ENCODE measurements at regions not wholly inside any gene's neighbourhood (a gene's known extent, or its start where the extent isn't known, plus 50 kb on each side); places are given as distances from the start of the nearest gene placed in this dataset.

DNA sequence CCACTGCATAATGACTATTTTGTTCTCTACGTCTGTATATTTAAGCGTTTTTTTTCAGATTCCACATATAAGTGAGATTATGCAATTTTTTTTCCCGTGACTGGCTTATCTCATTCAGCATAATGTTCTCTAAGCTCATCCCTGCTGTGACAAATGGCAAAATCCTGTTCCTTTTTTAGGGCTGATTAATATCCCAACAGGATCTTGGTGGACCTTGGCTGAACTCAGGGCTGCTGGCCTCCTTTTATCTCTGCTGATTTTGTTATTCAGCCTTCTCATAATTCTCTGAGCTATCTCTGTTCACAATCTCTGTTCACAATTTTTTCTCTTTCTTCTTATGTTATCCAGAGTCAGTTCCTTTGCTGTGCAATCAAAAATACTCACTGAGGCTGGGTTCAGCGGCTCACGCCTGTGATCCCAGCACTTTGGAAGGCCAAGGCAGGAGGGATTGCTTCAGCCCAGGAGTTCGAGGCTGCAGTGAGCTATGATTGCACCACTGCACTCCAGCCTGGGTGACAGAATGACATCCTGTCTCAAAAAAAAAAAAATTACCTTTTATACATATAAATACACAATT, 1035.9 kb upstream of the AUTS2 start:
- peaks cover 0 to 3% (median 0%) of the 10 kb centered on the region in 4 donors for H3K9me3 ChIP-seq (ENCODE audit: control insufficient read depth in 4 of 4, low read length in 3 of 4)
- no peaks in the 10 kb centered on the region for H3K36me3 ChIP-seq (ENCODE audit: control insufficient read depth in 4 of 4, insufficient read depth in 3 of 4, low read depth in 1 of 4, low read length in 3 of 4)
- no peak overlapping the region for H3K9ac ChIP-seq (ENCODE audit: low read depth in 1 of 2, low read length in 2 of 2)
- no peak for TF ChIP-seq NR2F2 (IDR thresholded peaks at IDR 0.05)
- TF ChIP-seq SP1 (IDR thresholded peaks at IDR 0.05), result no peak
- TF ChIP-seq, protein P1, sequence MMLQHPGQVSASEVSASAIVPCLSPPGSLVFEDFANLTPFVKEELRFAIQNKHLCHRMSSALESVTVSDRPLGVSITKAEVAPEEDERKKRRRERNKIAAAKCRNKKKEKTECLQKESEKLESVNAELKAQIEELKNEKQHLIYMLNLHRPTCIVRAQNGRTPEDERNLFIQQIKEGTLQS (IDR thresholded peaks at IDR 0.05), result no peak
- no peak for TF ChIP-seq TAF1 (conservative IDR thresholded peaks at IDR 0.05)
- TF ChIP-seq, protein P2, sequence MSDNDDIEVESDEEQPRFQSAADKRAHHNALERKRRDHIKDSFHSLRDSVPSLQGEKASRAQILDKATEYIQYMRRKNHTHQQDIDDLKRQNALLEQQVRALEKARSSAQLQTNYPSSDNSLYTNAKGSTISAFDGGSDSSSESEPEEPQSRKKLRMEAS (IDR thresholded peaks at IDR 0.05), result no peak
- TF ChIP-seq, protein P3, sequence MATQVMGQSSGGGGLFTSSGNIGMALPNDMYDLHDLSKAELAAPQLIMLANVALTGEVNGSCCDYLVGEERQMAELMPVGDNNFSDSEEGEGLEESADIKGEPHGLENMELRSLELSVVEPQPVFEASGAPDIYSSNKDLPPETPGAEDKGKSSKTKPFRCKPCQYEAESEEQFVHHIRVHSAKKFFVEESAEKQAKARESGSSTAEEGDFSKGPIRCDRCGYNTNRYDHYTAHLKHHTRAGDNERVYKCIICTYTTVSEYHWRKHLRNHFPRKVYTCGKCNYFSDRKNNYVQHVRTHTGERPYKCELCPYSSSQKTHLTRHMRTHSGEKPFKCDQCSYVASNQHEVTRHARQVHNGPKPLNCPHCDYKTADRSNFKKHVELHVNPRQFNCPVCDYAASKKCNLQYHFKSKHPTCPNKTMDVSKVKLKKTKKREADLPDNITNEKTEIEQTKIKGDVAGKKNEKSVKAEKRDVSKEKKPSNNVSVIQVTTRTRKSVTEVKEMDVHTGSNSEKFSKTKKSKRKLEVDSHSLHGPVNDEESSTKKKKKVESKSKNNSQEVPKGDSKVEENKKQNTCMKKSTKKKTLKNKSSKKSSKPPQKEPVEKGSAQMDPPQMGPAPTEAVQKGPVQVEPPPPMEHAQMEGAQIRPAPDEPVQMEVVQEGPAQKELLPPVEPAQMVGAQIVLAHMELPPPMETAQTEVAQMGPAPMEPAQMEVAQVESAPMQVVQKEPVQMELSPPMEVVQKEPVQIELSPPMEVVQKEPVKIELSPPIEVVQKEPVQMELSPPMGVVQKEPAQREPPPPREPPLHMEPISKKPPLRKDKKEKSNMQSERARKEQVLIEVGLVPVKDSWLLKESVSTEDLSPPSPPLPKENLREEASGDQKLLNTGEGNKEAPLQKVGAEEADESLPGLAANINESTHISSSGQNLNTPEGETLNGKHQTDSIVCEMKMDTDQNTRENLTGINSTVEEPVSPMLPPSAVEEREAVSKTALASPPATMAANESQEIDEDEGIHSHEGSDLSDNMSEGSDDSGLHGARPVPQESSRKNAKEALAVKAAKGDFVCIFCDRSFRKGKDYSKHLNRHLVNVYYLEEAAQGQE (IDR thresholded peaks at IDR 0.05), result no peak
- TF ChIP-seq, protein P4, sequence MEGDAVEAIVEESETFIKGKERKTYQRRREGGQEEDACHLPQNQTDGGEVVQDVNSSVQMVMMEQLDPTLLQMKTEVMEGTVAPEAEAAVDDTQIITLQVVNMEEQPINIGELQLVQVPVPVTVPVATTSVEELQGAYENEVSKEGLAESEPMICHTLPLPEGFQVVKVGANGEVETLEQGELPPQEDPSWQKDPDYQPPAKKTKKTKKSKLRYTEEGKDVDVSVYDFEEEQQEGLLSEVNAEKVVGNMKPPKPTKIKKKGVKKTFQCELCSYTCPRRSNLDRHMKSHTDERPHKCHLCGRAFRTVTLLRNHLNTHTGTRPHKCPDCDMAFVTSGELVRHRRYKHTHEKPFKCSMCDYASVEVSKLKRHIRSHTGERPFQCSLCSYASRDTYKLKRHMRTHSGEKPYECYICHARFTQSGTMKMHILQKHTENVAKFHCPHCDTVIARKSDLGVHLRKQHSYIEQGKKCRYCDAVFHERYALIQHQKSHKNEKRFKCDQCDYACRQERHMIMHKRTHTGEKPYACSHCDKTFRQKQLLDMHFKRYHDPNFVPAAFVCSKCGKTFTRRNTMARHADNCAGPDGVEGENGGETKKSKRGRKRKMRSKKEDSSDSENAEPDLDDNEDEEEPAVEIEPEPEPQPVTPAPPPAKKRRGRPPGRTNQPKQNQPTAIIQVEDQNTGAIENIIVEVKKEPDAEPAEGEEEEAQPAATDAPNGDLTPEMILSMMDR (IDR thresholded peaks at IDR 0.05; ENCODE audit: low read depth, low read length, missing input control), result no peak
- TF ChIP-seq GABPA (IDR thresholded peaks at IDR 0.05 in 1 of 2, conservative IDR thresholded peaks at IDR 0.05 in 1 of 2), result no peak
- no peak for TF ChIP-seq FOXA1 (IDR thresholded peaks at IDR 0.05)
- TF ChIP-seq JUND (IDR thresholded peaks at IDR 0.05), result no peak
- TF ChIP-seq HNF4G (IDR thresholded peaks at IDR 0.05), result no peak
- TF ChIP-seq YY1 (IDR thresholded peaks at IDR 0.05), result no peak
- TF ChIP-seq HNF4A (conservative IDR thresholded peaks at IDR 0.05), result no peak
- no peak for TF ChIP-seq RXRA (IDR thresholded peaks at IDR 0.05)
- TF ChIP-seq, protein P5, sequence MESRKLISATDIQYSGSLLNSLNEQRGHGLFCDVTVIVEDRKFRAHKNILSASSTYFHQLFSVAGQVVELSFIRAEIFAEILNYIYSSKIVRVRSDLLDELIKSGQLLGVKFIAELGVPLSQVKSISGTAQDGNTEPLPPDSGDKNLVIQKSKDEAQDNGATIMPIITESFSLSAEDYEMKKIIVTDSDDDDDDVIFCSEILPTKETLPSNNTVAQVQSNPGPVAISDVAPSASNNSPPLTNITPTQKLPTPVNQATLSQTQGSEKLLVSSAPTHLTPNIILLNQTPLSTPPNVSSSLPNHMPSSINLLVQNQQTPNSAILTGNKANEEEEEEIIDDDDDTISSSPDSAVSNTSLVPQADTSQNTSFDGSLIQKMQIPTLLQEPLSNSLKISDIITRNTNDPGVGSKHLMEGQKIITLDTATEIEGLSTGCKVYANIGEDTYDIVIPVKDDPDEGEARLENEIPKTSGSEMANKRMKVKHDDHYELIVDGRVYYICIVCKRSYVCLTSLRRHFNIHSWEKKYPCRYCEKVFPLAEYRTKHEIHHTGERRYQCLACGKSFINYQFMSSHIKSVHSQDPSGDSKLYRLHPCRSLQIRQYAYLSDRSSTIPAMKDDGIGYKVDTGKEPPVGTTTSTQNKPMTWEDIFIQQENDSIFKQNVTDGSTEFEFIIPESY (IDR thresholded peaks at IDR 0.05), result no peak
- no peak for TF ChIP-seq FOXA2 (IDR thresholded peaks at IDR 0.05)
- no peak for TF ChIP-seq EGR1 (IDR thresholded peaks at IDR 0.05; ENCODE audit: low read depth in 2 of 2)
- no peak for TF ChIP-seq RAD21 (IDR thresholded peaks at IDR 0.05)
- no peak overlapping the region for H3K27ac ChIP-seq (ENCODE audit: low read depth in 1 of 2, low read length in 2 of 2)
- 67% methylated on average over 6 of the region's 6 CpGs for WGBS
- no peaks in the 10 kb centered on the region for H3K4me1 ChIP-seq (ENCODE audit: control insufficient read depth in 4 of 4, insufficient read depth in 4 of 4, low read length in 3 of 4)
- DNase-seq (ENCODE audit: low spot score), result no peak
- no peaks in the 10 kb centered on the region for H3K27me3 ChIP-seq (ENCODE audit: control insufficient read depth in 4 of 4, insufficient read depth in 4 of 4, low read length in 3 of 4)
- H3K4me3 ChIP-seq (ENCODE audit: low read depth in 1 of 3, low read length in 3 of 3), result no peak overlapping the region
